ENCODE measurements at regions not wholly inside any gene's neighbourhood (a gene's known extent, or its start where the extent isn't known, plus 50 kb on each side); places are given as distances from the start of the nearest gene placed in this dataset.
"Not testable (repeated sequence)": the region's sequence is repeated elsewhere in the genome, so short reads cannot be mapped to it uniquely, and the experiment has no call there.

DNA sequence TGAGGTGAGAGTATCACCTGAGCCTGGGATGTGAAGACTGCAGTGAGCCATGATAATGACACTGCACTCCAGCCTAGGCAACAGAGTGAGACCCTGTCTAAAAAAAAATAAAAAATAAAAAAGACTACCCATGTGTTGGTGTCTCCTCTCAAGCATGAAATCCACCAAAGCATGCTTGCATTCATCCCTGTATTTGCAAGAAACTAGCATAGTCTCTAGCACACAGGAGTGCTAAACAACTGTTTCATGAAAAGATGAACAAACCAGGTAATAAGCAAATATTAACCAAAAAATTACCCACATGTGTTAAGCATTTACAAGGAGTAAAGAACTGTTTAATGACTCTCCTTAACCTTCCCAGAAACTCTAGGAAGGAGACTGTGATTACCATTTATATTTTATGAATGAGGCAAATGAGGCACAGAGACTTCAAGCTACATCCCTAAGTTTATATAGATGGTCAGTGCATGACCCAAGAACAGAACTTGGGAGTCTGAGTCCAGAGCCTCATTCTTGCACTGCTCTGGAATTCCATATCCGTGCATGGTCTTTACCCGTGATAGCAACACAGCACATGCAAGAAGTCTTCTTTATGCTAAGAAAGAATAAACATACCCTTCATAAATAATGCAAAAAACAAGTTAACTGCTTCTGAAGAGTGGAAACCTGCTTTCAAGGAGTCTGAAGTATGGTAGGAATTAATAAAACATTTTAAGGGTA lies 186.1 kb upstream of the STS start:
- intact Hi-C loops (cut with DNase I) = no loop called here

DNA sequence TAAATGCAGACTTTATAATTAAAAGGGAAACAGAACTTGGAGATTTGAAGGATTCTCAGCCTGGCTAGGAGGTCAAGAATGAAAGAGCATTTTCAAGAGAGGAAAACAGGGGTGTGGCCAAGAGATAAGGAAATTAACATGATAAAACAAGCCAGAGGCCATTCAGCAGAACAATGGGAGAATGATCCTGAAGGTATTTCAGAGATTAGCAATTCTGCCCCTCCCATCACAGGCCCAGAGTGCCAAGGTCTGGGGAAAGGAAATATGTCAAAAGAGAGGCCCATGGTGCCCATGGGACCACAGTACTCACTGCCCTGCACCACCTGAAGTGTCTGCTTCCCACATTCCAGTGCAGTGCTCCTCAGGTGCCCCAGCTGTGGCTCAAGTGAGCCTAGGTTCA lies 188.5 kb upstream of the STS start:
- no peak overlapping the region for H3K27ac ChIP-seq (ENCODE audit: low read length)
- no peaks in the 10 kb centered on the region for H3K9me3 ChIP-seq (ENCODE audit: control insufficient read depth, low read length)
- H3K27me3 ChIP-seq (ENCODE audit: control insufficient read depth, insufficient read depth) = no peaks in the 10 kb centered on the region
- ATAC-seq (no peak), DNase-seq (no peak)
- intact Hi-C loops (cut with DNase I) = no loop called here
- no peaks in the 10 kb centered on the region for H3K4me1 ChIP-seq (ENCODE audit: control insufficient read depth, insufficient read depth, low read length)
- no peak overlapping the region for H3K4me3 ChIP-seq (ENCODE audit: low read length)

More for the DNA sequence above, 186.1 kb upstream of the STS start:
- ATAC-seq (no peak), DNase-seq (no peak)
- Histone ChIP-seq H3K9me3 (ENCODE audit: control insufficient read depth, low read length) (no peaks in the 10 kb centered on the region), H3K27me3 (ENCODE audit: control insufficient read depth, insufficient read depth) (no peaks in the 10 kb centered on the region), H3K27ac (ENCODE audit: low read length) (no peak overlapping the region), H3K4me1 (ENCODE audit: control insufficient read depth, insufficient read depth, low read length) (no peaks in the 10 kb centered on the region), H3K4me3 (ENCODE audit: low read length) (no peak overlapping the region)
- WGBS = 87% methylated on average over 2 of the region's 2 CpGs

DNA sequence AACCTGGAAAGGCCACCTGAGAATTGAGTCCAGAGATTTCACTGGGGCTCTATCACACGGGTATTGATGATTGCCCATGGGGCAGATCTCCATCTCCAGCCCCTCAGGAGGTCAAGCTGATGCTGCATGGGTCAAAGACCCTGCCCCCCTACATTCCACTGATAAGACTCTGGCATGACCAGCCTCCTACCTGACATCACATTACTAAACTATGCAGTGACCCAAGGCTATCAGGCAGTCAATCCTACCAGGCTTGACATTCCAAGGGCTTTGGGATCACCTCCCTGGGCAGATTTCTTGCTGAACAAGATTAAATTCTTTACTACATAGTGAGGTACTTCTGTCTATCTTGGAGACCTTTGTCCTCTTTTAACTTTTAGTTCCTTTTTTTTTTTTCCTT lies 192.7 kb upstream of the STS start:
- intact Hi-C loops (cut with DNase I) = no loop called here
- ATAC-seq (no peak), DNase-seq (no peak)
- Histone ChIP-seq H3K9me3 (ENCODE audit: control insufficient read depth, low read length) (no peaks in the 10 kb centered on the region), H3K4me1 (ENCODE audit: control insufficient read depth, insufficient read depth, low read length) (no peaks in the 10 kb centered on the region), H3K4me3 (ENCODE audit: low read length) (no peak overlapping the region), H3K27me3 (ENCODE audit: control insufficient read depth, insufficient read depth) (no peaks in the 10 kb centered on the region), H3K27ac (ENCODE audit: low read length) (no peak overlapping the region)
- WGBS = 23% methylated on average over 1 of the region's 1 CpG

DNA sequence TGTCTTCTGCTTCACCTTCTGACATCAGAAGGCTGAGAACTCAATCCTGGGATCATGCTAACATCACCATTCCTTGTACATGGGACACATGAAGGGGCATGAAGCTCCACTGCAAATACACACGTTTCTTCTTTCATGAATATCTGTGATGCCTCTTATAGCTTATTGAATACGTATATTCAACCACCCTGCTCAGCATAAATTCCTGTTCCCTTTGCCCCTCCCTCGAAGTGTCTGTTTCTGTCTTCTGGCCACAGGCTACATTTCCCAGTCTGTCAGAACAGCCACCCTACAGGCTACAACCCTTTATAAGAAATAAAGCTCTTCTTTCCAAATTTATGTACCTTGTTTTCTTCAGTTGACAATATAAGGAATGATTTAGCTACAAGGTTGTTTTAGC lies 201.3 kb upstream of the STS start:
- no peak overlapping the region for H3K4me3 ChIP-seq (ENCODE audit: low read length)
- no peaks in the 10 kb centered on the region for H3K9me3 ChIP-seq (ENCODE audit: control insufficient read depth, low read length)
- H3K27me3 ChIP-seq (ENCODE audit: control insufficient read depth, insufficient read depth) = no peaks in the 10 kb centered on the region
- no peak overlapping the region for H3K27ac ChIP-seq (ENCODE audit: low read length)
- 82% methylated on average over 3 of the region's 3 CpGs for WGBS
- DNase-seq (no peak), ATAC-seq (no peak)
- intact Hi-C loops (cut with DNase I) = no loop called here
- no peaks in the 10 kb centered on the region for H3K4me1 ChIP-seq (ENCODE audit: control insufficient read depth, insufficient read depth, low read length)

DNA sequence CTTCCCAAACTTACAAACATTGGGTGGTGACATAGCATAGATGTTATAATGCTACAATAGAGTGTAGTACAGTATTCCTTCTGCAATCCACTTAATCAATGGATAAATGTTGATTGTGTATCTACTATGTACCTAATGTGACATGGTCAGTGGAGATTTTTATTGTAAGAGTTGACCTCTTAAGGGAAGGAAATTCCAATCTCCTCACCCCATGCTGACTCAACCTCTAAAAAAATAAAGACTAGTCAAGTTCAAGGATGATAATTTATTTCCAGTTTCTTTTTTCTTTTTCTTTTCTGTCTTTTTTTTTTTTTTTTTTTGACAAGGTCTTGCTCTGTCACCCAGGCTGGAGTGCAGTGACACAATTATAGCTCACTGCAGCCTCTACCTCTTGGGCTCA lies 206.5 kb upstream of the STS start:
- no peak overlapping the region for H3K4me3 ChIP-seq (ENCODE audit: low read length)
- ATAC-seq (no peak), DNase-seq (no peak)
- no peaks in the 10 kb centered on the region for H3K9me3 ChIP-seq (ENCODE audit: control insufficient read depth, low read length)
- intact Hi-C loops (cut with DNase I) = no loop called here
- no peak overlapping the region for H3K27ac ChIP-seq (ENCODE audit: low read length)
- H3K27me3 ChIP-seq (ENCODE audit: control insufficient read depth, insufficient read depth) = no peaks in the 10 kb centered on the region
- H3K4me1 ChIP-seq (ENCODE audit: control insufficient read depth, insufficient read depth, low read length) = no peaks in the 10 kb centered on the region

DNA sequence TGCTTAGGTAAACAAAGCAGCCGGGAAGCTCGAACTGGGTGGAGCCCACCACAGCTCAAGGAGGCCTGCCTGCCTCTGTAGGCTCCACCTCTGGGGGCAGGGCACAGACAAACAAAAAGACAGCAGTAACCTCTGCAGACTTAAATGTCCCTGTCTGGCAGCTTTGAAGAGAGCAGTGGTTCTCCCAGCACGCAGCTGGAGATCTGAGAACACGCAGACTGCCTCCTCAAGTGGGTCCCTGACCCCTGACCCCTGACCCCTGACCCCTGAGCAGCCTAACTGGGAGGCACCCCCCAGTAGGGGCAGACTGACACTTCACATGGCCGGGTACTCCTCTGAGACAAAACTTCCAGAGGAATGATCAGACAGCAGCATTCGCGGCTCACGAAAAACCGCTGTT lies 214.6 kb upstream of the STS start:
- 90% methylated on average over 7 of the region's 9 CpGs for WGBS

DNA sequence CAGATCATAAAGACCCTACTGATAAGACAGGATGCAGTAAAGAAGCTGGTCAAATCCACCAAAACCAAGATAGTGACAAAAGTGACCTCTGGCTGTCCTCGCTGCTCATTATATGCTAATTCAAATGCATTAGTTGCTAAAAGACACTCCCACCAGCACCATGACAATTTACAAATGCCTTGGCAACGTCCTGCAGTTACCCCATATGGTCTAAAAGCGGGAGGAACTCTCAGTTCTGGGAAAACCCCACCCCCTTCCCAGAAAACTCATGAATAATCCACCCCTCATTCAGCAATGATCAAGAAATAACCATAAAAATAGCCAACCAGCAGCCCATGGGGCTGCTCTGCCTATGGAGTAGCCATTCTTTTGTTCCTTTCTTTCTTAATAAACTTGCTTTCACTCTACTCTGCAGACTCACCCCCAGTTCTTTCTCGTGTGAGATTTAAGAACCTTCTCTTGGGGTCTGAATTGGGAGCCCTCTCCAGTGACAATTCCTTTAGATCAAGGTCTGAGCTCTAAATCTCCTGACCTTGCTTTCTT lies 217.1 kb upstream of the STS start:
- Histone ChIP-seq H3K27me3 (ENCODE audit: control insufficient read depth, insufficient read depth) (no peaks in the 10 kb centered on the region), H3K4me3 (ENCODE audit: low read length) (no peak overlapping the region), H3K27ac (ENCODE audit: low read length) (no peak overlapping the region), H3K9me3 (ENCODE audit: control insufficient read depth, low read length) (no peaks in the 10 kb centered on the region), H3K4me1 (ENCODE audit: control insufficient read depth, insufficient read depth, low read length) (no peaks in the 10 kb centered on the region)
- WGBS = 55% methylated on average over 4 of the region's 4 CpGs
- intact Hi-C loops (cut with DNase I) = no loop called here
- ATAC-seq (no peak), DNase-seq (no peak)

More for the DNA sequence above, 214.6 kb upstream of the STS start:
- DNase-seq; H3K4me1 ChIP-seq (ENCODE audit: control insufficient read depth, insufficient read depth, low read length); H3K9me3 ChIP-seq (ENCODE audit: control insufficient read depth, low read length); H3K4me3 ChIP-seq (ENCODE audit: low read length); H3K27me3 ChIP-seq (ENCODE audit: control insufficient read depth, insufficient read depth); H3K27ac ChIP-seq (ENCODE audit: low read length); ATAC-seq; intact Hi-C loops (cut with DNase I): not testable (repeated sequence)

DNA sequence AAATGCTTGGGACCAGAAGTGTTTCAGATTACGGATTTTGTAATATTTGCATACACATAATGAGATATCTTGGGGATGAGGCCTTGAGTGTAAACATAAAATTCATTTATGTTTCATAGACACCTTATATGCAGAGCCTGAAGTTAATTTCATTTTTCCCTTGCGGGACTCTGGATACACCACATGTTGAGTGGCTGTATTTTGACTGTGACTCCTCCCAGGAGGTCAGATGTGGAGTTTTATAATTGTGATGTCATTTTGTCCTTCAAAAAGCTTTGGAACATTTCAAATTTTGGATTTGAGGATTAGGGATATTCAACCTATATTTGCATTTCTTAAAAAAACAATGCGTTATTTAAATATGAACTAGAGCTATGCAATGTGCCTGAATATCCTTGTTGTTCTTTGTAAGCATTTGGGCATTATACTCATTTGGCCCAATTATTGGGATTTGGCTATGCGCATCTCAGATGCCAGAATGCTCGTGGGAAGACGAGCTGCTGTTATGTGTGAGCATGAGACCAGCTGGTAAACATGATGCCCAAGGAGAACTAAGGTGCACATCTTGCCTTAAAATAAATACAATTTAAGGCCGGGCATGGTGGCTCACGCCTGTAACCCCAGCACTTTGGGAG lies 223.0 kb upstream of the STS start:
- no peak for ATAC-seq
- H3K27me3 ChIP-seq (ENCODE audit: control insufficient read depth, insufficient read depth) = no peaks in the 10 kb centered on the region
- DNase-seq = no peak
- WGBS = 96% methylated on average over 8 of the region's 8 CpGs
- no peaks in the 10 kb centered on the region for H3K9me3 ChIP-seq (ENCODE audit: control insufficient read depth, low read length)
- H3K4me3 ChIP-seq (ENCODE audit: low read length) = no peak overlapping the region
- H3K4me1 ChIP-seq (ENCODE audit: control insufficient read depth, insufficient read depth, low read length) = no peaks in the 10 kb centered on the region
- H3K27ac ChIP-seq (ENCODE audit: low read length) = no peak overlapping the region
- intact Hi-C loops (cut with DNase I) = no loop called here

DNA sequence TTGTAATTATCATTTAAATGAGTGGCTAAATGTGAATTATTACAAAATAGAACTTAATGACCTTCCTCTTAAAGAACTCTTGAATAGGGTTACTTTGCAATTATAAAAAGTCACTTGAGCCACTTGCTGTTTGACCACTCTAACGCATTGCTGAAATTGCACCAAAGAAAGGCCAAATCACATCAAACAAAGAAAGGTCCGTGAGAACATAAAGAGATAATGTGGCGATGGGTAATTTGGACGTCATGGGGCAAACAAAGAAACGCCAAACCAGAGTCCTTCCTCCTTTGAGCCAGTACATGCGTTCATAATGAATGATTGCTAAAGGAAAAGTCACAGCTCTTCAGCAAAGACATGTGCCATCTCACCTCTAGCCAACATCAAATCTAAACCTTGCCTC lies 229.8 kb upstream of the STS start:
- H3K27me3 ChIP-seq (ENCODE audit: control insufficient read depth, insufficient read depth) = no peaks in the 10 kb centered on the region
- no peaks in the 10 kb centered on the region for H3K4me1 ChIP-seq (ENCODE audit: control insufficient read depth, insufficient read depth, low read length)
- H3K27ac ChIP-seq (ENCODE audit: low read length) = no peak overlapping the region
- 80% methylated on average over 6 of the region's 6 CpGs for WGBS
- ATAC-seq = no peak
- no peak for DNase-seq
- H3K9me3 ChIP-seq (ENCODE audit: control insufficient read depth, low read length) = no peaks in the 10 kb centered on the region
- intact Hi-C loops (cut with DNase I) = no loop called here
- no peak overlapping the region for H3K4me3 ChIP-seq (ENCODE audit: low read length)

DNA sequence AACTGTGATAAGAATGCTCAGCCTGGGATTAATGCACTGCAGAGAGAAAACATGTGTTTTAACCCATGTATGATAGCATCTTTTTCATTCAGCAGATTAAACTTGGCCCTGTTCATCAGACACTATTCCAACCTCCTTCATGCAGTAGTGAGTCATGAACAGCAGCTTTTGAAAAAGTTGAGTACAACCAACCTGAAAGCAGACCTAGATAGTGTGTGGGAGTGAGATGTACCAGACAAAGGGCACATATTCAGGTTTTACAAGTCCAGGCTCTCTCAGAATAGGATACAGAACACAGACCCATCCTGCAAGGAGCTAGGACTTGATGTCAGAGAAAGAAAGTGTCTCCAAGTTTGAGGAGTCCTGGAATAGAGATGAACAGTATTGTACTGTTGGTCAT lies 237.3 kb upstream of the STS start:
- no peaks in the 10 kb centered on the region for H3K27me3 ChIP-seq (ENCODE audit: control insufficient read depth, insufficient read depth)
- ATAC-seq (no peak), DNase-seq (no peak)
- H3K27ac ChIP-seq (ENCODE audit: low read length) = no peak overlapping the region
- no peaks in the 10 kb centered on the region for H3K4me1 ChIP-seq (ENCODE audit: control insufficient read depth, insufficient read depth, low read length)
- no peaks in the 10 kb centered on the region for H3K9me3 ChIP-seq (ENCODE audit: control insufficient read depth, low read length)
- intact Hi-C loops (cut with DNase I) = no loop called here
- H3K4me3 ChIP-seq (ENCODE audit: low read length) = no peak overlapping the region

DNA sequence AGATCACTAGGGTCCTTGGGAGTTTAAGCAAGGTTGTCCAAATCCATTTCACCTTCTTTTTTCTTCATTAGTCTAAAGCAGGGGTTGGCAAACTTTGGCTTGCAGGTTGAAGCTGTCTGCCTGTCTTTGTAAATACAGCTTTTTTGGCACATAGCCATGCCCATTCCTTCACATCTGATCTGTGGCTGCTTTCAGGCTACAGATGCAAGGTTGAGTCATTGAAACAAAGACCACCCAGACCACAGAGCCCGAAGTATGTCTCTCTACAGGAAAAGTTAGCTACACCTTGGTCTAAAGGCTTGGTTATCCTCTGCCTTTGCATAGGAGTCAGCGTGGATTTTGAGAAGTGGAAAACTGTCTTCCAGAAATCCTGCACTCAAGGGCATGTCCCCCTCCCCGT lies 238.1 kb upstream of the STS start:
- 89% methylated on average over 3 of the region's 3 CpGs for WGBS
- no peak for ATAC-seq
- no peak for DNase-seq
- Histone ChIP-seq H3K27me3 (ENCODE audit: control insufficient read depth, insufficient read depth) (no peaks in the 10 kb centered on the region), H3K9me3 (ENCODE audit: control insufficient read depth, low read length) (no peaks in the 10 kb centered on the region), H3K4me3 (ENCODE audit: low read length) (no peak overlapping the region), H3K4me1 (ENCODE audit: control insufficient read depth, insufficient read depth, low read length) (no peaks in the 10 kb centered on the region), H3K27ac (ENCODE audit: low read length) (no peak overlapping the region)
- intact Hi-C loops (cut with DNase I) = no loop called here
